OCI-LY7 (cell line): ENCODE measurements at regions not wholly inside any gene's neighbourhood (a gene's known extent, or its start where the extent isn't known, plus 50 kb on each side); places are given as distances from the start of the nearest gene placed in this dataset.

ENCODE experiments used
- BruUV-seq: library from RNA; stranded (reverse); fragments of 400-500 nt; replicated peaks from 2 replicates; lab custom pipeline; 2021; lab: Mats Ljungman, UMichigan
- CTCF ChIA-PET: fragments of 300-600 bp; sonication (Branson Sonifier 250); formaldehyde crosslinking; loops from one replicate; lab custom pipeline; 2022; ENCODE audit warnings: antibody characterized with exemption; ENCODE audit not compliant: unreplicated experiment; lab: Charles Lee
- POLR2A ChIA-PET: fragments of 300-600 bp; sonication (Branson Sonifier 250); formaldehyde crosslinking; loops from one replicate; lab custom pipeline; 2022; ENCODE audit warnings: antibody characterized with exemption; lab: Charles Lee
- DNase-seq: peaks from one replicate; pipeline ENCODE4 v3.0.0-alpha.2; 2015; ENCODE audit warnings: low spot score
- H2AFZ ChIP-seq: fragments of 200-600 bp; sonication (generic), shearing (Covaris generic); 2 replicates; pipeline ENCODE4 v1.6.1; 2014; ENCODE audit warnings: mild to moderate bottlenecking, antibody characterized with exemption, low read length, moderate library complexity
- H3K27ac ChIP-seq: fragments of 200-600 bp; sonication (generic); 2 replicates; pipeline ENCODE4 v1.5.1; 2014; ENCODE audit warnings: mixed run types, low read depth, mild to moderate bottlenecking, moderate library complexity, low read length, inconsistent platforms; ENCODE audit not compliant: poor library complexity, severe bottlenecking
- H3K36me3 ChIP-seq: fragments of 200-600 bp; sonication (generic); 2 replicates; pipeline ENCODE4 v1.6.1; 2014; ENCODE audit warnings: mild to moderate bottlenecking, antibody characterized with exemption, low read length, moderate library complexity, mixed read lengths; ENCODE audit not compliant: insufficient read depth
- H3K4me1 ChIP-seq: fragments of 200-600 bp; sonication (generic); 2 replicates; pipeline ENCODE4 v1.5.1; 2014; ENCODE audit warnings: mild to moderate bottlenecking, low read length; ENCODE audit not compliant: insufficient read depth, poor library complexity, severe bottlenecking
- H3K4me2 ChIP-seq: fragments of 200-600 bp; sonication (generic); 2 replicates; pipeline ENCODE4 v1.6.1; 2014; ENCODE audit warnings: mild to moderate bottlenecking, low read length
- H3K4me3 ChIP-seq: fragments of 200-600 bp; sonication (generic); 2 replicates; pipeline ENCODE4 v1.5.1; 2014; ENCODE audit warnings: mild to moderate bottlenecking, low read depth, low read length; ENCODE audit not compliant: poor library complexity, severe bottlenecking
- H3K79me2 ChIP-seq: fragments of 200-600 bp; sonication (generic); 2 replicates; pipeline ENCODE4 v1.6.1; 2016; ENCODE audit warnings: low read depth, mild to moderate bottlenecking, low read length, moderate library complexity, mixed read lengths; ENCODE audit not compliant: insufficient read depth
- H3K9me2 ChIP-seq: fragments of 200-600 bp; sonication (generic); 2 replicates; pipeline ENCODE4 v1.6.1; 2016; ENCODE audit warnings: mild to moderate bottlenecking, low read length, mixed read lengths; ENCODE audit not compliant: insufficient read depth
- H3K9me3 ChIP-seq: fragments of 200-600 bp; sonication (generic); 2 replicates; pipeline ENCODE4 v1.6.1; 2014; ENCODE audit warnings: mild to moderate bottlenecking, mixed run types, low read length, mixed read lengths
- H4K20me1 ChIP-seq: fragments of 200-600 bp; sonication (generic); 2 replicates; pipeline ENCODE4 v1.6.1; 2014; ENCODE audit warnings: mild to moderate bottlenecking, antibody characterized with exemption, low read length, moderate library complexity, mixed read lengths; ENCODE audit not compliant: insufficient read depth
- CTCF ChIP-seq: fragments of 200-600 bp; sonication (generic); conservative IDR thresholded peaks from 2 replicates; pipeline ENCODE4 v1.5.1; 2014; ENCODE audit warnings: mild to moderate bottlenecking, antibody characterized with exemption, low read length, moderate library complexity, mixed read lengths
- EZH2phosphoT487 ChIP-seq: fragments of 200-600 bp; sonication (generic); IDR thresholded peaks from 2 replicates; pipeline ENCODE4 v1.6.1; 2018; ENCODE audit warnings: low read depth, borderline replicate concordance, mild to moderate bottlenecking, mixed run types, antibody characterized with exemption, low read length, moderate library complexity, mixed read lengths
- intact Hi-C: fragments of 100-400 bp; cut with micrococcal nuclease; formaldehyde crosslinking; loops from one replicate; pipeline ENCODE4 v1.10.0; 2022; ENCODE audit not compliant: unreplicated experiment

GRCh38 chr3:150345021-150345538, 63.0 kb upstream of the TSC22D2 start:
- no peak for TF ChIP-seq EZH2phosphoT487
- no peak for TF ChIP-seq CTCF
- POLR2A ChIA-PET: interaction anchor here (0.7 to 1.3 kb wide), 3 partner anchors 46 to 83 kb away, joined by 3 to 4 read pairs (median 3); no protein-coding TSS in a partner anchor
- no peak overlapping the region for H3K4me2 ChIP-seq
- BruUV-seq: no TSS peak
- no peak overlapping the region for H3K4me3 ChIP-seq
- no peaks in the 10 kb centered on the region for H3K4me1 ChIP-seq
- no peak overlapping the region for H2AFZ ChIP-seq
- intact Hi-C loops: no loop called here
- no peaks in the 10 kb centered on the region for H3K9me3 ChIP-seq
- no peaks in the 10 kb centered on the region for H3K36me3 ChIP-seq
- no peak for DNase-seq
- H3K27ac ChIP-seq: no peak overlapping the region
- no peaks in the 10 kb centered on the region for H3K9me2 ChIP-seq
- no peaks in the 10 kb centered on the region for H3K79me2 ChIP-seq
- CTCF ChIA-PET: no interaction called here
- H4K20me1 ChIP-seq: no peaks in the 10 kb centered on the region

DNA sequence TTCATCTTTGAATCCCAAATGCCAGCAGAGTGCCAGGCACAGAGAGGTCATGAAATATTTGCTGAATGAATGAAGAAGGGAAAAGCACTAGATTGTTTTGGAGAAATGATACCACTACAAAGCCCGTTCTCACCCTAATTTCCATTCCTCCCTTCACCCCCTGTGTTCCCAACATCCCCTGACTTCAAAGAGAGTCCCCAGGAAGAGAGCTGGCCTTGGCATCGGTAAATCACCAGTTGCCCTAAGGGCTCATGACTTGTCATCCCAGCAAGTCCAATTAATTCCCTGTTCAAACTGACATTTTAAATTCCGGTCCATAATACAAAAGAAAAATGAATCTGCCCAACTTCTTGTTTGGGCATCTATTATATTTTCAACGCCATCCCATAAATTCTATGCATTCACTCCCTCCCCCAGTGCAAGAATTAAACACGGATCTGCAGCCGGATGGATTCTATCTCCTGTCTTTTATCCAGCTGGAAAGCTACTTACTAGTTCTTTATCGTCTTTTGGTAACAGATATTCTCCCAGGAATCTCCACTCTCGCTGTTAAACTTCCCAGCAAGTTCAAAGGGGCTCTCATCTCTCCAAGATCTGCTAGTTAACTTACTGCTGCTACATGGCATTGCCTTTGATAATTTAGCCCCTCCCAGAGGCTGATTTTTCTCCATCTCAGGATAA, 63.9 kb upstream of the TSC22D2 start:
- ChIA-PET POLR2A (interaction anchor here (0.7 kb wide), 1 partner anchor 84 kb away, joined by 3 read pairs; no protein-coding TSS in a partner anchor), CTCF (no interaction called here)
- no TSS peak for BruUV-seq
- Histone ChIP-seq H4K20me1 (no peaks in the 10 kb centered on the region), H3K4me3 (no peak overlapping the region), H3K9me3 (no peaks in the 10 kb centered on the region), H3K4me1 (no peaks in the 10 kb centered on the region), H3K9me2 (no peaks in the 10 kb centered on the region), H3K4me2 (no peak overlapping the region), H3K36me3 (no peaks in the 10 kb centered on the region), H2AFZ (no peak overlapping the region), H3K79me2 (no peaks in the 10 kb centered on the region), H3K27ac (no peak overlapping the region)
- intact Hi-C loops: no loop called here
- no peak for TF ChIP-seq CTCF
- no peak for TF ChIP-seq EZH2phosphoT487
- no peak for DNase-seq

DNA sequence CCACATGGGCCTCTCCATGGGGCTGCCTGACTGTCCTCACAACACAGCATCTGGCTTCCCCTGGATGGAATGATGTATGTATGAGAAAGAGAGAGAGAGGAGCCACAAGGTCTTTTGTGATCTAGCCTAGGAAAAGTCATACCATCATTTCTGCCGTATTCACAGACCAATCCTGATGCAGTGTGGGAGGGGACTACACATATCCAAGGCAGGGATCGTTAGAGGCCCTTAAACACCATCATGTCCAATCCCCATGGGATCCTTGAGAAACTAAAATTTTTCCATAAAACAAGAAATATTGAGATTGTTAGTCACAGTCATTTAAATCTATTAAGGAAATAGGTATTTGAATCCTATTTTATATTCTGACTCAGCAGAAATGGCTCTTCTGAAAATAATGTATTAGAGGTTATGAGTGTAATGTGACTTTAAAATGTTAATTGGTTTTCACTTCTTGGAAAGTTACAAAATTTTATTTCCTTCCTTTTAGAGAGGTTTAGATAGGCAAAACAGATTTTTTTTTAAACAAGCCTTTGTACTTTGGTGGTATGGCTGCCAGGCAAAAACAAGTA, 65.1 kb upstream of the TSC22D2 start:
- no peaks in the 10 kb centered on the region for H3K79me2 ChIP-seq
- H3K9me2 ChIP-seq: no peaks in the 10 kb centered on the region
- H3K4me2 ChIP-seq: no peak overlapping the region
- ChIA-PET CTCF (no interaction called here), POLR2A (no interaction called here)
- no peak overlapping the region for H3K4me3 ChIP-seq
- TF ChIP-seq CTCF: no peak
- no peak for TF ChIP-seq EZH2phosphoT487
- no TSS peak for BruUV-seq
- H3K27ac ChIP-seq: no peak overlapping the region
- no peaks in the 10 kb centered on the region; the same call in 1 of the 2 replicates for H3K9me3 ChIP-seq
- no peaks in the 10 kb centered on the region for H4K20me1 ChIP-seq
- no peaks in the 10 kb centered on the region for H3K36me3 ChIP-seq
- H3K4me1 ChIP-seq: no peaks in the 10 kb centered on the region
- intact Hi-C loops: no loop called here
- DNase-seq: no peak
- no peak overlapping the region for H2AFZ ChIP-seq
